SU-DHL-6 (cell line): ENCODE measurements at regions not wholly inside any gene's neighbourhood (a gene's known extent, or its start where the extent isn't known, plus 50 kb on each side); places are given as distances from the start of the nearest gene placed in this dataset.

Experiments used
- EZH2phosphoT487 ChIP-seq: fragments of 200-600 bp; sonication (generic), shearing (Covaris generic); conservative IDR thresholded peaks from 2 replicates; pipeline ENCODE4 v1.6.1; 2018; ENCODE audit warnings: mild to moderate bottlenecking, antibody characterized with exemption, low read length, moderate library complexity, mixed read lengths
- TF ChIP-seq, protein P1 (sequence below): fragments of 200-600 bp; sonication (generic); IDR thresholded peaks from one replicate; pipeline ENCODE4 v1.5.1; 2017; ENCODE audit warnings: antibody characterized with exemption, mild to moderate bottlenecking, low read length, moderate library complexity; ENCODE audit not compliant: insufficient read depth, poor library complexity, severe bottlenecking

DNA sequence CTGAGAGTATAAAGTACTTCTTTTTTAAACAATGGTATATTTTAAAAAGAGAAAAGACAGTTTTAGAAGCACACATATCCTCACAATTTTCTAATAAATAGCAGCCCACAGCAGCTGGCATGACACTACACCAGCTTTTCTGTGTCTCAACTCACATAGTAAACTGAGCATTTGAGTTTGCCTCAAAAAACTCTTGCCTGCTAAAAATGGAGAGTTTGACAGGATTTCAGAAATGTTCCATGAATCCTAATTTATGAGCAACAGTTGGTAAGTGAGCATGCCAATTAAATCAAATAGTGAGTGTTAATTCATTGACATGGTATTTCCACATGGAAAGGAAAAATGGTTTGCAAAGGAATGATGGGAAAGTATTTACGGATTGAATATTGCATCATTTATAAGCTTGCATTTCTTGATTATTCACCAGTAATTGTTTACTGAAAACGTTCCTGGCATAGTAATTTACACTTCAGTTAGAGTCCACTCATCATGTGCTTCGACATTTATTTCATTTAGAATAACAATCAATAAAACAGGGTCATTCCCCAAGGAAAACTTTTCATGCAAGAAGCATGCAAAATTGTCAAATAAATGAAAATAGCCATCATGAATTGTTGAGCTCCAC lies 323.0 kb downstream of the EFNB2 start:
- TF ChIP-seq, protein P1, sequence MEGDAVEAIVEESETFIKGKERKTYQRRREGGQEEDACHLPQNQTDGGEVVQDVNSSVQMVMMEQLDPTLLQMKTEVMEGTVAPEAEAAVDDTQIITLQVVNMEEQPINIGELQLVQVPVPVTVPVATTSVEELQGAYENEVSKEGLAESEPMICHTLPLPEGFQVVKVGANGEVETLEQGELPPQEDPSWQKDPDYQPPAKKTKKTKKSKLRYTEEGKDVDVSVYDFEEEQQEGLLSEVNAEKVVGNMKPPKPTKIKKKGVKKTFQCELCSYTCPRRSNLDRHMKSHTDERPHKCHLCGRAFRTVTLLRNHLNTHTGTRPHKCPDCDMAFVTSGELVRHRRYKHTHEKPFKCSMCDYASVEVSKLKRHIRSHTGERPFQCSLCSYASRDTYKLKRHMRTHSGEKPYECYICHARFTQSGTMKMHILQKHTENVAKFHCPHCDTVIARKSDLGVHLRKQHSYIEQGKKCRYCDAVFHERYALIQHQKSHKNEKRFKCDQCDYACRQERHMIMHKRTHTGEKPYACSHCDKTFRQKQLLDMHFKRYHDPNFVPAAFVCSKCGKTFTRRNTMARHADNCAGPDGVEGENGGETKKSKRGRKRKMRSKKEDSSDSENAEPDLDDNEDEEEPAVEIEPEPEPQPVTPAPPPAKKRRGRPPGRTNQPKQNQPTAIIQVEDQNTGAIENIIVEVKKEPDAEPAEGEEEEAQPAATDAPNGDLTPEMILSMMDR = no peak
- TF ChIP-seq EZH2phosphoT487 = no peak
